ENCODE measurements at regions not wholly inside any gene's neighbourhood (a gene's known extent, or its start where the extent isn't known, plus 50 kb on each side); places are given as distances from the start of the nearest gene placed in this dataset.

DNA sequence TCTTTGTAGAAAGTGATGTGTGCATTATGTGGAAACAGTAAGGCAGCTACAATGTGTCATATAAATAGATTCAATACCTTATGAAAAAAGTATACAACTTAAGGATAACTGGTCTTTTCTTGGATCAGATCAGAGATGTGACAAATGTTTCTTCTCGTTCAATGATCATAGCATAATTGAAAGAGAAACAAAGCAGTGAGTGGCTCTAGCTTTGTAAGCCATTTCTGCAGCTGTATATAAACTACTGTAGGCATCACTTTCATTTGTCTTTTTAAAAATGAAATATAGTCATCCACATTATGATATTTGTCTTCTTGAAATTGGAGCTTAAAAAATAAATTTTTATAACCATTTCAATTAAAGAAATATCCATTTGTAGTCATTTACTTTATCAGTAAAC lies 63.8 kb upstream of the LMO3 start:
- Histone ChIP-seq H3K4me1 (no peaks in the 10 kb centered on the region), H3K27ac (replicated peaks in 1 of 4) (no peak overlapping the region), H3K36me3 (no peaks in the 10 kb centered on the region), H3K9me3 (no peaks in the 10 kb centered on the region), H3K27me3 (no peaks in the 10 kb centered on the region), H3K4me3 (no peak overlapping the region)
- 28% methylated on average over 1 of the region's 1 CpG for WGBS
- TF ChIP-seq POLR2A (IDR thresholded peaks at IDR 0.05; ENCODE audit: low read depth) (no peak), EP300 (IDR thresholded peaks at IDR 0.05) (no peak), POLR2AphosphoS5 (IDR thresholded peaks at IDR 0.05) (no peak)
- TF ChIP-seq, protein P1, sequence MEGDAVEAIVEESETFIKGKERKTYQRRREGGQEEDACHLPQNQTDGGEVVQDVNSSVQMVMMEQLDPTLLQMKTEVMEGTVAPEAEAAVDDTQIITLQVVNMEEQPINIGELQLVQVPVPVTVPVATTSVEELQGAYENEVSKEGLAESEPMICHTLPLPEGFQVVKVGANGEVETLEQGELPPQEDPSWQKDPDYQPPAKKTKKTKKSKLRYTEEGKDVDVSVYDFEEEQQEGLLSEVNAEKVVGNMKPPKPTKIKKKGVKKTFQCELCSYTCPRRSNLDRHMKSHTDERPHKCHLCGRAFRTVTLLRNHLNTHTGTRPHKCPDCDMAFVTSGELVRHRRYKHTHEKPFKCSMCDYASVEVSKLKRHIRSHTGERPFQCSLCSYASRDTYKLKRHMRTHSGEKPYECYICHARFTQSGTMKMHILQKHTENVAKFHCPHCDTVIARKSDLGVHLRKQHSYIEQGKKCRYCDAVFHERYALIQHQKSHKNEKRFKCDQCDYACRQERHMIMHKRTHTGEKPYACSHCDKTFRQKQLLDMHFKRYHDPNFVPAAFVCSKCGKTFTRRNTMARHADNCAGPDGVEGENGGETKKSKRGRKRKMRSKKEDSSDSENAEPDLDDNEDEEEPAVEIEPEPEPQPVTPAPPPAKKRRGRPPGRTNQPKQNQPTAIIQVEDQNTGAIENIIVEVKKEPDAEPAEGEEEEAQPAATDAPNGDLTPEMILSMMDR (IDR thresholded peaks at IDR 0.05), result no peak
- DNase-seq (ENCODE audit: extremely low spot score), result no peak
- intact Hi-C loops (cut with DNase I), result no loop called here

DNA sequence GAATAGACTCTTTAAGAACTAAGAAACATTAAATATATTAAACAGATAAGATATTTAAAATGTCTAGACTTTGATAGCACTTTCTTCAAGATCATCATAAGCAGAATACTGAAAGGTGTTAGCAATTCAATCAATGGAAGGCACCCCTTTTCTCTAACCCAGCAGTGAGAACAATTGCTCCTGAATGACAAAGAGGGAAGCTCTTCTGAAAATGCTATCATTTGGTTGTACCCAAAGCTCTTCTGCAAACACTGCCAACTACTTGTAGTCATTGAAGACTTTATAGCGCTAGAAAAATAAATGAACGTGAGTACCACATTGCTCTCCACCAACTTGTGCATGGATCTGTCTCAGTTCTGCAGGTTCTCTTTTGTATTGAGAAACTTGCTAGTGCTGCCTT lies 62.2 kb upstream of the LMO3 start:
- no peaks in the 10 kb centered on the region for H3K4me1 ChIP-seq
- intact Hi-C loops (cut with DNase I), result no loop called here
- WGBS, result 81% methylated on average over 2 of the region's 2 CpGs
- no peaks in the 10 kb centered on the region for H3K9me3 ChIP-seq
- DNase-seq (ENCODE audit: extremely low spot score), result no peak
- TF ChIP-seq EP300 (IDR thresholded peaks at IDR 0.05) (no peak), POLR2AphosphoS5 (IDR thresholded peaks at IDR 0.05) (no peak), POLR2A (IDR thresholded peaks at IDR 0.05; ENCODE audit: low read depth) (no peak)
- TF ChIP-seq, protein P1 (IDR thresholded peaks at IDR 0.05), result no peak
- no peak overlapping the region for H3K27ac ChIP-seq (replicated peaks in 1 of 4)
- H3K27me3 ChIP-seq, result no peaks in the 10 kb centered on the region
- no peaks in the 10 kb centered on the region for H3K36me3 ChIP-seq
- H3K4me3 ChIP-seq, result no peak overlapping the region

DNA sequence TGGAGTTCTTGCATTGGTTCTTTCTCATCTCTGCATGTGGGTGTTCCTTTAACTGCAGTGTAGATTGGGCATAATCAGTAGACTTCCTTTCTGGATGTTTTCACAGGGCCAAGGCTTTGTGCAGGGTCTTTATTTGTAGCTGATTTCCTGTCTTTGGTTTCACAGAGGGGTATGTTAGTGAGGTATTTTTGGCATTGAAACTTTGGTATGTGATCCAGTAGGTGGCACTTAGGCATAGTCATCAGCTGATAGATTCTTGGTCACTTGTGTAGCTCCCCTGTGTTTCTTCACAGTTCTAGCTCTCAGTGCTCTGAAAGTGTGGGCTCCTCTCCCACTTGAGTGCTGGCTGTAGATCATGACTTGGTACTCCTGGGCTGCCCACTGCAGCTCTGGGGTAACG lies 52.7 kb upstream of the LMO3 start:
- intact Hi-C loops (cut with DNase I), result no loop called here
- DNase-seq (ENCODE audit: extremely low spot score), result no peak
- H3K36me3 ChIP-seq, result no peaks in the 10 kb centered on the region
- H3K27me3 ChIP-seq, result no peaks in the 10 kb centered on the region
- no peak overlapping the region for H3K27ac ChIP-seq (replicated peaks in 1 of 4)
- no peaks in the 10 kb centered on the region for H3K4me1 ChIP-seq
- WGBS, result 73% methylated on average over 1 of the region's 1 CpG
- peaks cover 0 to 10% (median 5%) of the 10 kb centered on the region in 4 donors for H3K9me3 ChIP-seq
- H3K4me3 ChIP-seq, result no peak overlapping the region
- TF ChIP-seq EP300 (IDR thresholded peaks at IDR 0.05), result no peak
- TF ChIP-seq, protein P1 (IDR thresholded peaks at IDR 0.05), result no peak
- no peak for TF ChIP-seq POLR2A (IDR thresholded peaks at IDR 0.05; ENCODE audit: low read depth)
- TF ChIP-seq POLR2AphosphoS5 (IDR thresholded peaks at IDR 0.05), result no peak

Small RNA genes in the stretch of these regions (small RNA-seq; reads per million reads assigned to genes)
- gene RNU6-837P, result 0 reads per million in 3 donors
